Effector CD4-positive, alpha-beta T cell (primary cell): ENCODE measurements at regions not wholly inside any gene's neighbourhood (a gene's known extent, or its start where the extent isn't known, plus 50 kb on each side); places are given as distances from the start of the nearest gene placed in this dataset.
"Not testable (repeated sequence)": the region's sequence is repeated elsewhere in the genome, so short reads cannot be mapped to it uniquely, and the experiment has no call there.

Source experiments
- DNase-seq: peaks from one replicate; pipeline ENCODE4 v3.0.0-alpha.2; 2020

DNA sequence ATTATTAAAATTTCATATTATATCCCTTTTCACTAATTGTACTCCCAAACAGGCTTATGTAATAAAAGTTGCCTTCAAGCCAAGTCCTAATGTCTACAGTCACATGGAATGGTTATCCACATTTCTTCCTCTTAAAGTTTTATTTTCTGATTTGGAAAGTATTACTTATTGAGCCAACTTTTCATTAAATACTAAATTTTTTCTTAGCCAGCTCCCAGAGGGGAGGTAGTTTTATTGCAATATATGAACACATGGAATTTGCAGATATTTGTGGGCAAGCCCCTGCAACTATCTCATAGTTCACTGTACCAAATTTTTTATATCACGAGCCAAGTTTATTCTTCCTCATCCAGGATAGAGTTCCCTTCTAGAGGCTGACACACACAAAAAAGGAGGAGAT lies 332.8 kb upstream of the PTGER4 start:
- DNase-seq = no peak

DNA sequence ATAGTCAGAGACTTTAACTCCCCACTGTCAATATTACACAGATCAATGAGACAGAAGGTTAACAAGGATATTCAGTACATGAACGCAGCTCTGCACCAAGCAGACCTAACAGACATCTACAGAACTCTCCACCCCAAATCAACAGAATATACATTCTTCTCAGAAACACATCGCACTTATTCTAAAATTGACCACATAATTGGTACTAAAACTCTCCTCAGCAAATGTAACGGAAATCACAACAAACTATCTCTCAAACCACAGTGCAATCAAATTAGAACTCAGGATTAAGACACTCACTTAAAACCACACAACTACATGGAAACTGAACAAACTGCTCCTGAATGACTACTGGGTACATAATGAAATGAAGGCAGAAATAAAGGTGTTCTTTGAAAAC lies 341.3 kb upstream of the PTGER4 start:
- not testable (repeated sequence) for DNase-seq

GRCh38 chr5:40334242-40334635 lies 345.5 kb upstream of the PTGER4 start:
- no peak for DNase-seq

- DNase-seq = no peak
Measured at GRCh38 chr5:40333459-40334241, 346.1 kb upstream of the PTGER4 start.

GRCh38 chr5:40332970-40333369 lies 346.7 kb upstream of the PTGER4 start:
- DNase-seq = no peak

DNA sequence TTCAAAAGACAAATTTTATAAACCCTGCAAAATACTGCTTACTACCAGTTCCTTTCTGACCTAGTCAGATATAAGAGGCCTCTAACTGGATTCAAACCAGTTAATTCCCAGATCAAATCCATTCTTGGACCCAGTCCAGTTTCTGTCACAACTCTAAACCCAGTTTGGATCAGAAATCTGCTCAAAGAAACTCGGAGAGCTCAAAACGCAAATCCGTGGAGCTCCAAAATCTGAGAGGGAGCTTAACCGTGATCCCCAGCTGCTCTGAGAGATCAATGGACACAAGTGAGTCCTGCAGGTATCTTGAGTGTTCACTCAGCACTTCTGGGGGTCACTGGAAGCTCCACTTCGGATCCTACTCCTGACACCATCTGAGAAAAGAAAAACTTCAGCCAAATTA lies 348.1 kb upstream of the PTGER4 start:
- no peak for DNase-seq

GRCh38 chr5:40321514-40321913 lies 358.2 kb upstream of the PTGER4 start:
- DNase-seq = no peak

DNA sequence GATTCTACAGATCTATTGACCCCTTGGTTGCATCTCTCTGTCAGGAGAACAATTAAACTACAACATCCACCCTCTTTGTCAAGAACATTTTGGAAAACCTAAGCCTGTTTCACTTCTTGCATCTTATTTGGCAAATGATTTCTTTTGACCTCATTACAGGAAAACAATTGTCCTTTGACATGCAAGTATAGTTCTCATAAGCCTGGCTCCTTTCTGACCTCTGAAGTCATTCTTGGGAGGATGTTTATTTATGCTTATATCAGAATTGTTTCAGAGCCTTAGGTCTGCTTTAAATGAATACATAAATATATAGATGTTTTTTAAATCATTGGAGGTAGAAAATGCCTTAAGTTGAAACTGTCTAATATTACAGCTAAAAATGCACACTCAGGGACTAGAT lies 361.3 kb upstream of the PTGER4 start:
- DNase-seq = no peak

- DNase-seq = no peak
Measured at GRCh38 chr5:40317023-40317422, 362.7 kb upstream of the PTGER4 start.

- no peak for DNase-seq
Measured at GRCh38 chr5:40315126-40315525, 364.6 kb upstream of the PTGER4 start.

- DNase-seq = no peak
Measured at GRCh38 chr5:40314275-40314674, 365.4 kb upstream of the PTGER4 start.

DNA sequence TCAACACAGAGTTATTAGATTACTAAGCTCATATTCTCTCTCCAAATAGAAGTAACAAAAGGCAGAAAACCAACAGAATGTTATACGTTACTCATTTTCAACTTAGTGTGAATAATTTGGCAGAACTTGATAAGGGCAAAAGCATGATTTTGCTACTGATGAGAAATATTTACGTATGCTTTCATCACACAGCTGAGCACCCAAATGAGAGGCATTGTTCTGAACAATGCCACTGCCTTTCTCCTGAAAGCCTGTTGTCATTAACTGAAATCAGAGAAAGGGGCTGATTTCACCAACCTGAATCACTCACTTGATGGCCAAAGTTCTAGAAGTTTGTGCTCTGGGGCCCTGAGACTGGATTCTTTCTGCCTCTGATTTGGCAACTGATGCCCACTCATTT lies 367.5 kb upstream of the PTGER4 start:
- no peak for DNase-seq

GRCh38 chr5:40309851-40310250 lies 369.9 kb upstream of the PTGER4 start:
- DNase-seq = no peak

- DNase-seq = no peak
Measured at GRCh38 chr5:40308867-40309266, 370.8 kb upstream of the PTGER4 start.

GRCh38 chr5:40307920-40308319 lies 371.8 kb upstream of the PTGER4 start:
- no peak for DNase-seq

DNA sequence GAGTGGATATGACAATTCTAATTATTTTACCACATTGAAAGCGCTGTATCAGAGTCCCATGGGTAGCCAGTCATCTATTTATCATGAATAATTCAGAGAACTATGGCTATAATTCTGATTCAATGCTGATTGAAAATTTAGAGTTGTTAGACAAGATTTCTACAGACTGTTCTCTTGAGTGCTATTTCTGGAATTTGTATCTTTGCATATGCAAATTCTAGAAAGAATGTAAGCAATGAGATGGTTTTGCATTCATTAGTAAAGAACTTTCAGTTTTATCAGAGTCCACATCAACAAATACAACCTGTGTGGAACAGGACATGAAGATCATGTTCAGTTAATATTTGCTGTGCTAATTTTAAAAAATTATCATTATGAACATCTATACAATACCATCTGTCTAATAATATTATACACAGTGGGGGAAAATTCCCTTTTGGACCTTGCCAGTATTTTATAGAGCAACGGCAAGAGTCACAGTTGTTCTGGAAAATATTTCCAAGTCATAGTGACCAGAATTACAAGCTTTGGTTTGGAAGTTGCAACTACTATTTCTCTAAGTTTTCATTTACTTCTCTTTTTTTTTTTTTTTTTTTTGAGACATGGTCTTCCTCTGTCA lies 372.7 kb upstream of the PTGER4 start:
- DNase-seq = no peak

GRCh38 chr5:40292006-40292405 lies 387.7 kb upstream of the PTGER4 start:
- DNase-seq = no peak

DNA sequence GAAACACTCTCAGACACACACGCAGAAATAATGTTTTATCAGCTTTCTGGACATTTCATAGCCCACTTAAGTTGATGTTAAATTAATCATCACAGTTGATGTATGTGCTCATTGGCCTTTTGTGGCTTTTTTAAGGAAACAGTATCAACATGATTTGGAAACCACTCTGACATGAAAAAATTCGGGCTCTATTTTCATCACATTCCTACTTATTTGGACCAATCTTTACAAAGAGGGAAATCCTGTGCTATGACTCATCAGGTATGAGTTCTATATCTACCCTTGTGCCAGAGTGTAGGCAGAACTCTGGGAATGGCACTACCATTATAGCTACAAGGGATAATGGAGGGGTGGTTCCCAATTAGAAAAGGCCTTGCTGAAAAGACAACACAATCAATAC lies 388.4 kb upstream of the PTGER4 start:
- no peak for DNase-seq

- no peak for DNase-seq
Measured at GRCh38 chr5:40288800-40289485, 390.8 kb upstream of the PTGER4 start.

GRCh38 chr5:40284863-40285262 lies 394.9 kb upstream of the PTGER4 start:
- no peak for DNase-seq

GRCh38 chr5:40278881-40279280 lies 400.8 kb upstream of the PTGER4 start:
- DNase-seq = no peak

GRCh38 chr5:40277161-40277906 lies 402.4 kb upstream of the PTGER4 start:
- DNase-seq = no peak

GRCh38 chr5:40276426-40277102 lies 403.2 kb upstream of the PTGER4 start:
- DNase-seq = no peak
